ENCODE measurements at regions not wholly inside any gene's neighbourhood (a gene's known extent, or its start where the extent isn't known, plus 50 kb on each side); places are given as distances from the start of the nearest gene placed in this dataset.

DNA sequence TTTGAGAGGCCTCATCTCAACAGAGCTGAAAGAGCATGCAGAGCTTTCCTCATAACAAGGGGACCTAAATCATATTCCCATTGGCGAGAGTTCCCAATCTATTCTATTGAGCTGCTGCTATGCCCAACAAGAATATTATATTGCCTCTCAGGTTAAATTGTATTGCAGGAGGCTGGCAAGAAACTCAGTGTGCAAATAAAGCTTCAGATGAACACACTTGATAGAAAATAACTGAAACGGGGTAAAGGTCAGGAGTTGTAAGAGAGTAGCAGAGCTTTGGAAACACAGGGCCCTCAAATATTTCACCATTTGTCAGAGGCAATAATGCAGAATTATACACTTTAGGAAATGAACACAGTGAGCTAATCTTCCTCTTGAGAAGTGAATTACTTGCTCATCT, 364.3 kb upstream of the SPTLC3 start:
- no peak for TF ChIP-seq GATA2 (IDR thresholded peaks at IDR 0.05; ENCODE audit: low read depth, low read length)
- TF ChIP-seq GATA3 (IDR thresholded peaks at IDR 0.05; ENCODE audit: low read depth, low read length): no peak

DNA sequence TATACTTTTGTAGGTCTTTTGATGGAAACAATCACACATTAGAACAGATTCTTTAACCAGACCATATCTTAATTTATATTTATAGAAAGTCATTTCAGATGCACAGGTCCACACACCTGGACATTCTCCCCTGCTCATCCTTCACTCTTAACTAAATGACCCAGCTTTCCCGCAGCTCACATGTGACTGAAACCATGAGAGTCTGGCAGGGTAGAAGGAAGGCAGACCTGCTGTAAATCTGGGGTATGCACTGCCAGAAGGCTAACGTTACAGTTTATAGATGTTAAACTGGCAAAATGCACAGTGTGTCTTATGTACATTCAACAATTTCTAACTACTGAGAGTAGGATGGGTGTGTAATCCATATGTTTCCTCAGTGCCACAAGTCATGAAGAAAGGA, 359.5 kb upstream of the SPTLC3 start:
- no peak for TF ChIP-seq GATA3 (IDR thresholded peaks at IDR 0.05; ENCODE audit: low read depth, low read length)
- no peak for TF ChIP-seq GATA2 (IDR thresholded peaks at IDR 0.05; ENCODE audit: low read depth, low read length)

DNA sequence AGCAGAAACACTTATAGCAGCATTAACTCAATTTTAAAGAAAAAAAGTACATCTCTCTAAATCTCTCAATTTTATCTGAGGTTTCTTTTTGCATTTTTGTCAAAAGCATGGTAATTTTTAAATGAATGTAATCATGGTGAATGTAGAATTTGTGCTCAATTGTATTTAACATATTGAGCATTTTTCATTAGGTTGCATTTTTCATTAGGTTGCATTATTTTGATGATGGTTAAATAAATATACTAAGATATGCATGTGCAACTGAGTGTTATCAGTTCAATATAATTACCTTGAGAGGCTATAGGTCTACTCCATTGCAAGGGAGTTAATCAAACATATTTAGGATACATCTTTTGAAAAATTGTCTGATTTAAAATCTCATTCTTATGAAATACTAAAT, 355.1 kb upstream of the SPTLC3 start:
- TF ChIP-seq GATA2 (IDR thresholded peaks at IDR 0.05; ENCODE audit: low read depth, low read length) (no peak), GATA3 (IDR thresholded peaks at IDR 0.05; ENCODE audit: low read depth, low read length) (no peak)

DNA sequence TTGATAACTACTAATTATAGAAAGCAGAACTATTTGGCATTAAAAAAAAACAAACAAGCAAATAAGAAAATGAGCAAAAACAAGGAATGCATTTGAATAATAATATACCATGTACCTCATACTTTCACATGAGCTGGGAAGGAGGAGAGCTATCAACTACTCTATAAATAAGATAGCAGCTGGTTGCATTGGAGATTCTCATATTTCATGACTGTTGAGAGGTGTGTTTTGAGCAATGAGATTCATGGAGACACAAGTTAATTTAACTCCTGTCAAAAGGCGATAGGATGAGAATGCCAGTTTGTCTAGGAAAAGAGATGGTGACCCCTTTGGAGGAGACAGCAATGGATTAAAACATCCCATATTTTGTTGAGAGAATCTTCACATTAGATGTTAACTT, 348.8 kb upstream of the SPTLC3 start:
- TF ChIP-seq GATA3 (IDR thresholded peaks at IDR 0.05; ENCODE audit: low read depth, low read length) (no peak), GATA2 (IDR thresholded peaks at IDR 0.05; ENCODE audit: low read depth, low read length) (no peak)

DNA sequence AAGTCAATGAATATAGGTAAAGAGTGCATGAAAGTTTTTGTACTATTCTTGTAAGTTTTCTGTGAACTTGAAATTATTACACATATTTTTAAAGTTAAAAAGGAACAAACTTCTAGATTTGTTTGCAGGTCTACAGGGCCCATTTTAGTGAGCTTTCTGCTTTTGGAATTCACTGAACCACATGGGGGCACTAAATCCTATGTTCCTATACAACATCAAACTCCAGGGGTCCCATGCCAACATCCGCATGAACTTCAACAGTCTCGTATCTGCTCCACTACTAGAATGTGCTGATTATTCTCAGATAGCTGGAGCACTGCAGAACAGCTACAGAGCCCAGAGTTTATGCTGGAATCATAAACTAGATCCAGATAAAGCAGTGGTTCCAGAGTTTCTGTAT, 347.9 kb upstream of the SPTLC3 start:
- TF ChIP-seq GATA3 (IDR thresholded peaks at IDR 0.05; ENCODE audit: low read depth, low read length): no peak
- TF ChIP-seq GATA2 (IDR thresholded peaks at IDR 0.05; ENCODE audit: low read depth, low read length): no peak

DNA sequence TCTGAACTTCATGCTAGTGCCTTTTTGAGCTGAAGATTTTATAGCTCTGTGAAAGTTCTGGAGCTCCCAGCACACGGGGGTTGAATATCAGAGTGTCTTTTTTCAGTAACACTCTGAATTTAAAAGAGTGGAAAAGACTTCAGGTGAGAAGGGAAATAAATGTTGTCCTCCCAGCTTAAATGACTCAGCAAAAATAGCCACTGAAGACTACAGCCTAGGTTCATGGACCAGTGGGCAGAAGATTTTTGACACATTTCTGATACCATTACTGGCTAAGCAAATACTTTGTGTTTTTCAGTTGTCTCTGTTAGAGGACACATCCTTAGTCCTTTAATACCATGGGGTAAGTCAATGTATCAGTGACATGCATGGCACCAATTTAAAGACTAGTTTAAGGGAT, 338.5 kb upstream of the SPTLC3 start:
- TF ChIP-seq GATA3 (IDR thresholded peaks at IDR 0.05; ENCODE audit: low read depth, low read length) (no peak), GATA2 (IDR thresholded peaks at IDR 0.05; ENCODE audit: low read depth, low read length) (no peak)

DNA sequence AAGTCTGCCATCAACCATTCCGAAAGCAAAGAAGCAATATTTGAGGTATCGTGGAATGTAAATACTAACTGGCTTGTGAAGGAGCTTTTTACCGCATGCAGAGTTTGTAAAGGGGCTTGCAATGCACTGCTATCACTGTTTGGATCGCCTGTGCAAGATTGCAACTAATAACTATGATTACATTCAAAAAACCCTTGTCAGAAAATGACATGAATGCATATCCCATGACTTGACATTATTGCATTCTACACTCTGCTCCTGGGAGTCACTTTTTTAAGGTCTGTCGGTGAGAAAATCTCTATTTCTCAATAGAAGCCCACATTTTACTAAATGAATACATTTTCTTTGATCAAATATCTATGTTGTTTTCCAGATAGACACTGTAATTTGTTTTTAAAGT, 335.4 kb upstream of the SPTLC3 start:
- TF ChIP-seq GATA2 (IDR thresholded peaks at IDR 0.05; ENCODE audit: low read depth, low read length) (no peak), GATA3 (IDR thresholded peaks at IDR 0.05; ENCODE audit: low read depth, low read length) (no peak)

DNA sequence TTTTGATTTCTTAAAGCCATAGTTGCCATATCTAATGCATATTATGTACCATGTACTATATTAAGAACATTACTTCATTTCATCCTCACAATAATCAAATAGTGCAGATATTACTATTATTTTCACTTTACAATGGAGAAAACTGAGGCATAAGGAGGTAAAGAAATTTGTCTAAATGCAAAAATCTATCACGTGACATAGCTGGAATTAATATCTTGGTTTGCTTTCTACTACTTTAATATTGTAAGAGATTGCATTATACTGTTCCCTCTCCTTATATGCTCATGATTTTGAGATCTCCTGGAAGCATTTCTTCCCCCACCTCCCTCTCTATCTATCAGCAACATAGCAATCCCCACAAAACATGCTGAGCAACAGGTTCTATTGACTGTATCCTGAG, 330.8 kb upstream of the SPTLC3 start:
- TF ChIP-seq GATA2 (IDR thresholded peaks at IDR 0.05; ENCODE audit: low read depth, low read length) (no peak), GATA3 (IDR thresholded peaks at IDR 0.05; ENCODE audit: low read depth, low read length) (no peak)

DNA sequence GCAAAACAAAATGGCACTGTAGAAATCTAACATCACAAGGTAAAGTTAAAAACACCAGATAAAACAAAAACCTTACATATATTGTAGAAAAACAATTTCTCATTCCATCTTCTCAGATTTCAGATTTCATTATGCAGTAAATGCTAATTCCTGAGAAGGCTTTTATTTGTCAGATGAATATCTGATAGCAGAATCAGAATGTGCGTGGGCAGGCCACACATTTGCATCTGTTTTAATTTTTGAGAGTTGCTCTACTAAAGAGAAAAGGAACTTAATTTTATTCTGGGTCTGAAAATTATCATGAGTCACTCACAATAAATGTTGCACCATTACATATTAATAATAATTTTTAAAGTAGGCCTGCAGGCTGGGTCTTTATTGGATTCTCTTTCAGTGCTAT, 329.3 kb upstream of the SPTLC3 start:
- no peak for TF ChIP-seq GATA3 (IDR thresholded peaks at IDR 0.05; ENCODE audit: low read depth, low read length)
- no peak for TF ChIP-seq GATA2 (IDR thresholded peaks at IDR 0.05; ENCODE audit: low read depth, low read length)

DNA sequence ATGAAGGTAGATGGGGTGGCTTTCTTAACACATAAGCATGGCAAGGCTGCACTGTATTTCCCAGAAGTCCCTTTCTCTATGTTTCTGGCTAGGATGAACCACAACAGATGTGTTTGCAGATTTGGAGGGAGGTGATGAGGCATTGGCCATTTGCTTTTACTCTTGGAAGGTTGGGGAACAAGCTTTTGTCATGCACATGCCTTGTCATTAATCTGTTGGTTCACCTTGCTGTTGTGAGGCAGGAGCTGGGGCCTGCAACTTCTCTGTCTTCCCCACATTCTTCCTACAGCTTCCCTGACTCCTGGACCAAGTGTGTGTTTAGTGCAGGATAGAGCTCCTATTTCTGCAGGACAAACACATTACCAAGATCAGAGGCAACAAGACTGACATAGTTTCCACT, 326.2 kb upstream of the SPTLC3 start:
- TF ChIP-seq GATA2 (IDR thresholded peaks at IDR 0.05; ENCODE audit: low read depth, low read length) (no peak), GATA3 (IDR thresholded peaks at IDR 0.05; ENCODE audit: low read depth, low read length) (no peak)

DNA sequence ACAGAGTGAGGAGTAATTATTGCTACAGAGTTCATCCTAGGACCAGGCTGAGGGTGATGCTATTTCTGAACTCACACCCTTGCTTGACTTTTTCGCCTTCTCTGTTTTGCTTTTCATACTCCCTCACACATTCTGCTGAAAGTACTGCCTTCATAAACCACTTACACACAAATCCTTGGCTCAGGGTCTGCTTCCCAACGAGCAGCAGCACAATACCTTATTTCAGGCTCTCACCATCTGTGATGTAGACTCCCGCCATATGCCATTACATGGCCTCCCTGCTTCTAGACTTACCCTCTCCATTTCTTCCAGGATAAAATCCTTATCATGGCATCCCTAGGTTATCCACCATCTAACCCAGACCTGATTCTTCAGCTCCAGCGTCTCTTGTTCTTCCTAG, 321.3 kb upstream of the SPTLC3 start:
- TF ChIP-seq GATA2 (IDR thresholded peaks at IDR 0.05; ENCODE audit: low read depth, low read length) (no peak), GATA3 (IDR thresholded peaks at IDR 0.05; ENCODE audit: low read depth, low read length) (no peak)

DNA sequence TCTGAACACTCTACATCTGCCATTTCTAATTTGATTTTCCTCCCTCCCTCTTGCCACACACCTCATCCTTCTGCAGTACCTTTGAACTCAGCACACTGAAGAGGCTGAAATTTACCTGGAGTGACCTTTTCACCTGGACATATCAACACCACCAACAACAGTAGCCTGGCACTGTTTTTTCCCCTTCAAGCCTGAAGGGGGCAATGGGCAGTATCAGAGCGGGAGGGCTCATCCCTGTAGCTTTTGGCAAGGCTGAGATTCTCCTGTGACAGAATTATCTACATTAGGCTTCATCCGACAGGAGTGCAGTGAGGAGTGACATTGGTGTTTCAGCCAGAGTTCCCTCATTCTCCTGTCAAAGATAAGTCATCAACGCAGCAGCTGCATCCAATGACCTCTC, 312.8 kb upstream of the SPTLC3 start:
- TF ChIP-seq GATA3 (IDR thresholded peaks at IDR 0.05; ENCODE audit: low read depth, low read length) (no peak), GATA2 (IDR thresholded peaks at IDR 0.05; ENCODE audit: low read depth, low read length) (no peak)

DNA sequence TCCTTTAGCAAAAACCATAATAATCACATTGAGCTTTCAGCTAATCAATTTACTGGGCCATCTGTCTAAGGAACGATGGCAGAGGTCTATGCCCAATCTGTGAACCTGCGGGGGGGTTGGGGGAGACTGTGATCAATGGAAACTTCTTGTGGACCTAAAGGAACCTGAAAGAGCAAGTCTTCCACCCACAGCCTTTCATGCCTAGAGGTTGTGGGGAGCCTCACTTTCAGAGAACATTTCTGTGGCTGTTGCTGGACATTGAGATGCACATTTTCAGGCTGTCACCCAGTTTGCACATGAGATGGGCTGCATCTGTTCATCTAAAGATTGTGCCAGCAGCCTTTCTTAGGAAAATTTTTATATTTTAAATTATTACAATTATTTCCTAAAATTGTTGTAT, 310.0 kb upstream of the SPTLC3 start:
- no peak for TF ChIP-seq GATA2 (IDR thresholded peaks at IDR 0.05; ENCODE audit: low read depth, low read length)

DNA sequence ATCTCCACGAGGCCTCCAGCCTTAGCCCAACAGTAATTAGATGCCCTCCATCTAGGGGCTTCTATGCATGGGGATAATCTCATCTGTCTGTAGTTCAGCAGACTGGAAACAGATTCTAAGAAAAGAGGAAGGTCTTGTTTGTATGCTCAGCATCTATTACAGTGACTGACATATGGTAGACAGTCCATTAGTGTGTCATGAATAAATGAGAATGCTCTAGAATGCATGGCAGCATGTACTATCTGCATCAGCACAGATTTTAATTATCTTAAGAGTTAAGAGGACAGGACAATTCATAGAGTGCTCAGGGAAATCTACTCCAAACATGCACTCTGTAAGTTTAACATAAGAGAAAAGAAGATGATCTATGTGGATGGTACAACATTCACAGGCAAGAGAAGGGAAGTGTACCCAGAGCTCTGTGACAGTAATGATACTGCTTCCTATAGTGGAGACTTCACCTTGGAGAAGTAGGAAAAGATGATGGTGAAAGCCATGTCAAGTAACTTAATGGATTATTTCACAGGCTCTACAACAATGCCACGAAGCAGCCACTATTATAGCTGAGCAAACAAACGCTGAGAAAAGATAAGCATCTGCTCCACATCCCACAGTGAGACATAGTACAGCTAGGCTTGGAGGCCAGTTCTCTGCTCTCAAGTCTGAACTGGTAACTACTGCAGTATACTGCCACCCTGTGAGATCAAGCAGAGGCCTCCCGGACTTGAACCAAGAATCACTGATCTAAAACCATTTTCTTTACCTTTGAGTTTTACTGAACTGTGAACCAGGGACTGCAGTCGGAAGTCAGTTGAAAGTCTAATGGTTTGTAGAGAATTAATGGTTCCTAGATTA, 309.2 kb upstream of the SPTLC3 start:
- TF ChIP-seq GATA2 (IDR thresholded peaks at IDR 0.05; ENCODE audit: low read depth, low read length): peak; percentile 64; the same call in 1 of the 2 replicates
- no peak for TF ChIP-seq GATA3 (IDR thresholded peaks at IDR 0.05; ENCODE audit: low read depth, low read length)

DNA sequence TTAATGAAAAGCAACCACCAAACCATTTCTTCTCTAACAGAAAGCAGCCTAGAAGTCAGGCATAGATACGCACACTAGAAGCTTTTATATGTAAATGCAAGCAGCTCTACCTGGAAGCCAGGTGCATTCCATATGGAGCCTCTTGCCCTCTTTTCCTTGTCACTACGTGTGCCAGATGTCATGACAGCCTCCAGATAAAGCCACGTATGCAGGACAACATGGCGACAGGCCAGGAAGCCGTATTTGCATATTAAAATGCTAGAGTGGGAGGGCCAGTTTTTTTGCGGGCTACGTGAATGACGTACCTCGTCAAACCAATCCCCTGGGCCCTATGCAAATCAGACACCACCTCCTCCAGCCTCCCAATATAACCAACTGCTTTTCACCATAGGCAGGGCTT, 308.1 kb upstream of the SPTLC3 start:
- TF ChIP-seq GATA2 (IDR thresholded peaks at IDR 0.05; ENCODE audit: low read depth, low read length) (no peak), GATA3 (IDR thresholded peaks at IDR 0.05; ENCODE audit: low read depth, low read length) (no peak)

DNA sequence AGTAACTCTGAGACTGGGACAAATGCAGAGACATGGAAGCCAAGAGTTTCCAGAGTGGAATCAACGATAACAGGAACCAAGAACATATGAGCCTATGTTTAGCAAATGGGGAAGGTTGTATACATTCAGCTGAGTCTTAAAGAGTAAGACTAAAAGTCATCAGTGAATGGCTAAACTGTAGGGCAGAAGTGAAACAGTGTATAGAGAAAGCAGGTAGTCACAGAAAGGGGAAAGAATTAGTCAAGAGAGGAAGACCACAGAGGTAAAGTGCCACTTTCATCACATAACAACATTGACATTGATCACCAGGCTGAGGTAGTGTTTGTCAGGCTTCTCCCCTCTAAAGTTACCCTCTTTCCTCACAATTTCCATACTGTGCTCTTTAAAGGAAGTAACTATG, 306.5 kb upstream of the SPTLC3 start:
- no peak for TF ChIP-seq GATA3 (IDR thresholded peaks at IDR 0.05; ENCODE audit: low read depth, low read length)
- TF ChIP-seq GATA2 (IDR thresholded peaks at IDR 0.05; ENCODE audit: low read depth, low read length): no peak

Data from SH-SY5Y (cell line).